Ovary (tissue), 7 donors: ENCODE measurements at regions not wholly inside any gene's neighbourhood (a gene's known extent, or its start where the extent isn't known, plus 50 kb on each side); places are given as distances from the start of the nearest gene placed in this dataset.

Experiments used
- DNase-seq, 5 donors: peaks; one replicate each; pipeline ENCODE4 v3.0.0-alpha.2; 2019 to 2020
- H3K27ac ChIP-seq, 2 donors: fragments of 200-600 bp; one replicate each; pipeline versions ENCODE4 v1.5.1 to v1.8.0; 2019 to 2022
- H3K27me3 ChIP-seq: fragments of 200-600 bp; one replicate; pipeline ENCODE4 v1.8.0; 2022
- H3K36me3 ChIP-seq: fragments of 200-600 bp; sonication (generic); one replicate; pipeline ENCODE4 v1.5.1; 2019
- H3K4me1 ChIP-seq: one replicate; pipeline ENCODE4 v1.8.1; 2013; ENCODE audit warnings: mild to moderate bottlenecking, moderate library complexity; ENCODE audit not compliant: insufficient read depth
- H3K4me3 ChIP-seq: fragments of 200-600 bp; sonication (generic); one replicate; pipeline ENCODE4 v1.5.1; 2017
- H3K9me3 ChIP-seq, 2 donors: fragments of 200-600 bp in 1 of 2; sonication (generic) in 1 of 2; one replicate each; pipeline versions ENCODE4 v1.5.1 to v1.8.1; 2013 to 2019; ENCODE audit warnings: mild to moderate bottlenecking in 1 of 2, moderate library complexity in 1 of 2
- CTCF ChIP-seq, 3 donors: fragments of 450-650 bp in 2 of 3; fragments of 200-600 bp in 1 of 3; IDR thresholded peaks; one replicate each; pipeline versions ENCODE4 v1.5.1 to v1.8.0; 2016 to 2022; ENCODE audit warnings: antibody characterized with exemption in 3 of 3, mild to moderate bottlenecking in 1 of 3
- EP300 ChIP-seq: sonication (generic); formaldehyde crosslinking; IDR thresholded peaks from one replicate; pipeline ENCODE4 v1.6.1; 2017; ENCODE audit warnings: antibody characterized with exemption
- POLR2A ChIP-seq: fragments of 450-650 bp; IDR thresholded peaks from one replicate; pipeline ENCODE4 v1.6.1; 2017; ENCODE audit warnings: antibody characterized with exemption, mild to moderate bottlenecking, moderate library complexity
- WGBS, 3 donors: extraction: QIAGEN DNeasy Blood & Tissue Kit in 1 of 3; methylation state at CpG; one replicate each; pipeline versions ENCODE4 v1.1.5 to v1.1.7; 2013 to 2017; 5-methylcytosine and 5-hydroxymethylcytosine counted together
- intact Hi-C, 4 donors: fragments of 100-400 bp; cut with DNase I; formaldehyde crosslinking; loops; one replicate each; pipeline versions ENCODE4 v1.11.0 to v1.15.1; 2022 to 2023
- donor health status: DM: no; HTN: no; CAD: no; lungs with moderate emphysema.
- donor health status: DM: no; HTN: no; CAD: no.
- donor health status: Bipolar disorder and iron deficiency.
- donor health status: DM: no; HTN: no; CAD: no.
- donor health status: DM: yes; HTN: yes; CAD: no.

- no peak for DNase-seq
- no peaks in the 10 kb centered on the region for H3K36me3 ChIP-seq
- no peaks in the 10 kb centered on the region for H3K9me3 ChIP-seq
- peak overlapping the region in 1 of 2 donors; percentile 41 for H3K27ac ChIP-seq
- H3K4me3 ChIP-seq = no peak overlapping the region
- peaks cover 23% of the 10 kb centered on the region for H3K4me1 ChIP-seq
- intact Hi-C loops = no loop called here
- WGBS, 3 donors = 93 to 96% (median 94%) methylated on average over 4 of the region's 4 CpGs
- no peaks in the 10 kb centered on the region for H3K27me3 ChIP-seq
- TF ChIP-seq EP300 (no peak), POLR2A (no peak), CTCF (IDR thresholded peaks at IDR 0.05) (no peak)
Measured at GRCh38 chr7:130985361-130985760, 251.4 kb upstream of the KLF14 start.

- intact Hi-C loops = no loop called here
Measured at GRCh38 chr7:130986261-130986690, 252.3 kb upstream of the KLF14 start.

GRCh38 chr7:130987092-130987491 is 253.1 kb upstream of the KLF14 start:
- TF ChIP-seq EP300 (no peak), CTCF (IDR thresholded peaks at IDR 0.05) (no peak), POLR2A (no peak)
- Histone ChIP-seq H3K4me1 (peaks cover 29% of the 10 kb centered on the region), H3K36me3 (no peaks in the 10 kb centered on the region), H3K27ac (no peak overlapping the region), H3K9me3 (no peaks in the 10 kb centered on the region), H3K4me3 (no peak overlapping the region), H3K27me3 (no peaks in the 10 kb centered on the region)
- 93 to 98% (median 97%) methylated on average over 4 of the region's 4 CpGs for WGBS, 3 donors
- intact Hi-C loops = no loop called here
- DNase-seq = no peak

More at GRCh38 chr7:130986261-130986690, 252.3 kb upstream of the KLF14 start:
- no peaks in the 10 kb centered on the region for H3K36me3 ChIP-seq
- 26 to 39% (median 29%) methylated on average over 7 of the region's 7 CpGs for WGBS, 3 donors
- H3K27ac ChIP-seq = peak overlapping the region in 1 of 2 donors; percentile 57
- no peak overlapping the region for H3K4me3 ChIP-seq
- no peaks in the 10 kb centered on the region for H3K27me3 ChIP-seq
- no peaks in the 10 kb centered on the region for H3K9me3 ChIP-seq
- peak in 1 of 5 donors; percentile 41 for DNase-seq
- no peak for TF ChIP-seq POLR2A
- TF ChIP-seq CTCF (IDR thresholded peaks at IDR 0.05) = no peak
- H3K4me1 ChIP-seq = peaks cover 28% of the 10 kb centered on the region

GRCh38 chr7:130988443-130988842 is 254.4 kb upstream of the KLF14 start:
- DNase-seq = no peak
- TF ChIP-seq EP300 = no peak
- no peak for TF ChIP-seq CTCF (IDR thresholded peaks at IDR 0.05)
- no peak for TF ChIP-seq POLR2A
- no peak overlapping the region for H3K4me3 ChIP-seq
- H3K4me1 ChIP-seq = peaks cover 31% of the 10 kb centered on the region
- H3K27me3 ChIP-seq = no peaks in the 10 kb centered on the region
- intact Hi-C loops = no loop called here
- H3K36me3 ChIP-seq = no peaks in the 10 kb centered on the region
- WGBS, 3 donors = 19 to 28% (median 27%) methylated on average over 5 of the region's 5 CpGs
- peak overlapping the region in 1 of 2 donors; percentile 24 for H3K27ac ChIP-seq
- no peaks in the 10 kb centered on the region for H3K9me3 ChIP-seq
